ENCODE measurements at regions not wholly inside any gene's neighbourhood (a gene's known extent, or its start where the extent isn't known, plus 50 kb on each side); places are given as distances from the start of the nearest gene placed in this dataset.

DNA sequence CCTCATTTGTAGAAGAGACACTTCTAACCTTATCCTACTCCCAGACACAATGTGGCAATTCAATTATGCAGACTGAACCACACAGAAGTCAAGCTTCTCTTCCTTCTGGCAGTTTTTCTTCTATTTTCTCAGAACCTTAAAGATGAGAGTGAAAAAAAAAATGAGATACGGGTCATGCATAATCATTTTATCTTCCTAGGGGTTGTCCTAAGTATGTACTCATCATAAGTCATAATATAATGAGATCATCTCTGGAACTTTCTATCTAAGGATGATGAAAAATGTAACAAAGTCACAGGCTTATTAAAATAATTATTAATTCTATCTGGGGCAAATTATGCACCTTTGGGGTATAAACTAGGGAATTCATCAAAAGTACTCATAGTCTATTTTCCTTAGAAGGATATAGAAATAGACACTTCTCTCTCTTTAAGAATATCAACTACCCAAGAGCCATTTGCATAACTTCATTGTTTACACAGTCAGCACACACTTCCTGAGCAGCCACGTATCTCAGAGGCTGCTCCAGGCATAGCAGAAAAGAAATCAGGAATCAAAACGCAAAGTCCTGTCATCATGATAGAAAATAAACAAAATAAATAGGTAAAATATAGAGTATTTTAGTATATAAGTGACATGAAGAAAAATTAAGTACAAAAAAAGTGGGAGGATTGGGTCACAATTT is 345.9 kb upstream of the SPHKAP start:
- H3K4me3 ChIP-seq, result no peak overlapping the region
- TF ChIP-seq, protein P1, sequence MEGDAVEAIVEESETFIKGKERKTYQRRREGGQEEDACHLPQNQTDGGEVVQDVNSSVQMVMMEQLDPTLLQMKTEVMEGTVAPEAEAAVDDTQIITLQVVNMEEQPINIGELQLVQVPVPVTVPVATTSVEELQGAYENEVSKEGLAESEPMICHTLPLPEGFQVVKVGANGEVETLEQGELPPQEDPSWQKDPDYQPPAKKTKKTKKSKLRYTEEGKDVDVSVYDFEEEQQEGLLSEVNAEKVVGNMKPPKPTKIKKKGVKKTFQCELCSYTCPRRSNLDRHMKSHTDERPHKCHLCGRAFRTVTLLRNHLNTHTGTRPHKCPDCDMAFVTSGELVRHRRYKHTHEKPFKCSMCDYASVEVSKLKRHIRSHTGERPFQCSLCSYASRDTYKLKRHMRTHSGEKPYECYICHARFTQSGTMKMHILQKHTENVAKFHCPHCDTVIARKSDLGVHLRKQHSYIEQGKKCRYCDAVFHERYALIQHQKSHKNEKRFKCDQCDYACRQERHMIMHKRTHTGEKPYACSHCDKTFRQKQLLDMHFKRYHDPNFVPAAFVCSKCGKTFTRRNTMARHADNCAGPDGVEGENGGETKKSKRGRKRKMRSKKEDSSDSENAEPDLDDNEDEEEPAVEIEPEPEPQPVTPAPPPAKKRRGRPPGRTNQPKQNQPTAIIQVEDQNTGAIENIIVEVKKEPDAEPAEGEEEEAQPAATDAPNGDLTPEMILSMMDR (IDR thresholded peaks at IDR 0.05; ENCODE audit: borderline replicate concordance), result no peak

DNA sequence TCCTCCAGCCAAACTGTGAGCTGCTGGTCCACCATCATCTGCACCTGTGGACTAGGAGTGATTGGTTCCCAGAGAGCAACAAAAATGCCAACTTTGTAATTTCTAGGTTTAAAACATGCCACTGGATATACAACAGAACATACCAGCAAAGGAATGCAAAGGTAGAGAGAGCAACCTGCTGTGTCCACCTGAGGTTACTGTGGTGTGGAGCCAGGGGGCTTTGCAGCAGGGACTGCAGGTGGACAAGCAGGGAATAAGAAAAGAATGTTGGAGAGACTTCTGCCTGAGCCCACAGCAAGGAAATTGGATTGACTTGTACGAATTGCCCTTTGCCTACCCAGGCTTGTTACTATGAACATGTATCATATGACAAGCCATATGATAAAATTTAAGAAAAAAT is 345.2 kb upstream of the SPHKAP start:
- peaks cover 14% of the 10 kb centered on the region for H3K9me3 ChIP-seq (replicated peaks)
- no peak for DNase-seq
- H3K4me3 ChIP-seq, result no peak overlapping the region
- TF ChIP-seq, protein P1 (IDR thresholded peaks at IDR 0.05; ENCODE audit: borderline replicate concordance), result no peak
- no peaks in the 10 kb centered on the region for H3K36me3 ChIP-seq
- intact Hi-C loops (cut with micrococcal nuclease), result no loop called here
- H3K27ac ChIP-seq (replicated peaks), result no peak overlapping the region
- H3K4me1 ChIP-seq, result no peaks in the 10 kb centered on the region
- H3K27me3 ChIP-seq (ENCODE audit: low read depth), result no peaks in the 10 kb centered on the region

More for the DNA sequence above, 345.9 kb upstream of the SPHKAP start:
- Histone ChIP-seq H3K4me1 (no peaks in the 10 kb centered on the region), H3K36me3 (no peaks in the 10 kb centered on the region), H3K27me3 (ENCODE audit: low read depth) (no peaks in the 10 kb centered on the region), H3K27ac (replicated peaks) (no peak overlapping the region), H3K9me3 (replicated peaks) (peaks cover 13% of the 10 kb centered on the region)
- DNase-seq, result no peak
- intact Hi-C loops (cut with micrococcal nuclease), result no loop called here

DNA sequence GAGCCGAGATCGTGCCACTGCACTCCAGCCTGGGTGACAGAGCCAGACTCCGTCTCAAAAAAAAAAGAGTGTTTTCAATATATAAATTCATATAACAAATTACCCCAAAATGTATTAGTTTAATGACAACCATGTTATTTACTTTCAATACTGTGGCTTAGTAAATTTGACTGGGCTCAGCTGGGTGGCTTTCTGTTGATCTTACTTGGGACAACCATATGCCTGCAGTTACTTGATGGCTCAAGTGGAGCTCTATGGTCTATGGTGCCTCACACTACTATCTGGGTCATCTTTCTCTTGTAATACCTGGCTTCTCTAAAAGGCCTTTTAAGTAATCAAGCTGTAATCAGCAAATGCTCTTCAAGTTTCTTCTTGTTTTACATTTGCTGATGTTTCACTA is 341.5 kb upstream of the SPHKAP start:
- no peak for DNase-seq
- Histone ChIP-seq H3K4me3 (no peak overlapping the region), H3K27ac (replicated peaks) (no peak overlapping the region), H3K9me3 (replicated peaks) (peaks cover 14% of the 10 kb centered on the region), H3K36me3 (no peaks in the 10 kb centered on the region), H3K27me3 (ENCODE audit: low read depth) (no peaks in the 10 kb centered on the region), H3K4me1 (no peaks in the 10 kb centered on the region)
- intact Hi-C loops (cut with micrococcal nuclease), result no loop called here
- TF ChIP-seq, protein P1 (IDR thresholded peaks at IDR 0.05; ENCODE audit: borderline replicate concordance), result no peak

DNA sequence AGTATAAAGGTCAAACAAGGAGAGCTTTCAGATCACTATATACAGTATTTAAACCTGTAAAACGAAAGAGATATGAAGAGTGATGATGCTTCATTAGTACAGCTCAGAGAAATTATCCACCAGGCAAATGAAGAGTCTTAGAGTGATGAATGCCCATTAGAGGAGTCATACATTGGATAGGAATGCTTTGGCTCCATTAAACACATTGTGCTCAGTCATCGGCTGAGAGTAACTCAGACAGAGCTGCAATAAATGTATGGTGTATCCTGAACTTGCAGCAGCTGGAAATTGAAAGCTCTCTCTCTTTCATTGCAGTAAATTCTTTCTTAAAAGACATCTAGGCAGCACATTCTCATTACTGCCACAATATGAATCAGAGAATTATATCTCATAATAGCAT is 340.8 kb upstream of the SPHKAP start:
- Histone ChIP-seq H3K27me3 (ENCODE audit: low read depth) (no peaks in the 10 kb centered on the region), H3K4me3 (no peak overlapping the region), H3K36me3 (no peaks in the 10 kb centered on the region), H3K27ac (replicated peaks) (no peak overlapping the region), H3K4me1 (no peaks in the 10 kb centered on the region), H3K9me3 (replicated peaks) (peaks cover 14% of the 10 kb centered on the region)
- intact Hi-C loops (cut with micrococcal nuclease), result no loop called here
- no peak for DNase-seq
- TF ChIP-seq, protein P1 (IDR thresholded peaks at IDR 0.05; ENCODE audit: borderline replicate concordance), result no peak

DNA sequence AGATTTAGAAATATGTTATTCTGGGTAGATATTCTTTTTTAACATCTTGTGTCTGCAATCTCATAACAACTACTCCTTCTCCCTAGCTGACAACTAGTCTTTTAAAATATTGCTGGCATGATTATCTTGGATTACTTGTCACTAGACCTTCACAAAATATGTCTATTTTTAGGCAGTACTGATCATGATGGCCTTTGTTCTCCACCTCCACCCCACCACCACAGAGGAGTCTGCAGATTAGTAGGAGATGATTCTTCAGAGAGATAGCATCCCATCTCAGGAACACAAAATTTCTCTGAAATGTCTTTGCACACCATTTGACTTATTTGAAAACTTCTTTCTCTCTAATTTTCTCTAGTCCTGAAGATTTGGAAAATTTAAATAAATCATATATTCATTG is 338.1 kb upstream of the SPHKAP start:
- Histone ChIP-seq H3K27me3 (ENCODE audit: low read depth) (no peaks in the 10 kb centered on the region), H3K36me3 (no peaks in the 10 kb centered on the region), H3K27ac (replicated peaks) (no peak overlapping the region), H3K4me3 (no peak overlapping the region), H3K9me3 (replicated peaks) (peaks cover 14% of the 10 kb centered on the region), H3K4me1 (no peaks in the 10 kb centered on the region)
- intact Hi-C loops (cut with micrococcal nuclease), result no loop called here
- TF ChIP-seq, protein P1 (IDR thresholded peaks at IDR 0.05; ENCODE audit: borderline replicate concordance), result no peak
- DNase-seq, result no peak

All from left ventricle myocardium inferior (tissue), 1 donor.